Adrenal gland (tissue), 5 donors: ENCODE measurements at regions not wholly inside any gene's neighbourhood (a gene's known extent, or its start where the extent isn't known, plus 50 kb on each side); places are given as distances from the start of the nearest gene placed in this dataset.

ENCODE experiments used
- CTCF ChIP-seq, 6 experiments: fragments of 450-650 bp in 4 of 6; fragments of 200-600 bp in 2 of 6; sonication (generic) in 1 of 6; IDR thresholded peaks; 1 replicate in 5 of 6; 2 replicates in 1 of 6; pipeline versions ENCODE4 v1.5.1 to v1.8.0; 2016 to 2021; ENCODE audit warnings: antibody characterized with exemption in 6 of 6, mild to moderate bottlenecking in 2 of 6, moderate library complexity in 1 of 6
- POLR2A ChIP-seq, 2 donors: fragments of 450-650 bp; IDR thresholded peaks; one replicate each; pipeline ENCODE4 v1.6.1; 2017; ENCODE audit warnings: antibody characterized with exemption in 2 of 2, mild to moderate bottlenecking in 2 of 2, moderate library complexity in 1 of 2
- donor health status: DM: no; HTN: no; CAD: no.

GRCh38 chr7:130939321-130940095 lies 205.5 kb upstream of the KLF14 start:
- TF ChIP-seq CTCF (IDR thresholded peaks at IDR 0.05), result no peak
- TF ChIP-seq POLR2A (IDR thresholded peaks at IDR 0.05), result peak in 1 of 2 donors; percentile 20
